Activated CD4-positive, alpha-beta T cell treated with anti-CD3 and anti-CD28 coated beads, Interleukin-2, amount 50 U/mL, for 1 hour (primary cell): ENCODE measurements at regions not wholly inside any gene's neighbourhood (a gene's known extent, or its start where the extent isn't known, plus 50 kb on each side); places are given as distances from the start of the nearest gene placed in this dataset.
"Not testable (repeated sequence)": the region's sequence is repeated elsewhere in the genome, so short reads cannot be mapped to it uniquely, and the experiment has no call there.

Source experiments
- DNase-seq: peaks from one replicate; pipeline ENCODE4 v3.0.0-alpha.2; 2020

DNA sequence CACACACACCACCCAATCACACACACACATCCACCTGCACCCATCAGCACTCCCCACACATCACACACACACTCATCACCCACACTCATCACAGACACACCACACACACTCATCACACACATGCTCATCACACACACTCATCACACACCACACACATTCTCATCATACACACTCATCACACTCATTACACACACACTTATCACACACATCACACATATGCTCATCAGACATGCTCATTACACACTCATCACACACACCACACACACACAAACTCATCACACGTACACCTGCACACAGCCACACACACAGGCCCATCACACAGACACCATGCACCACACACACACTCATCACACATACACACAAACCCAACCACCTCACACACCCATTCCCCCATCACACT is 107.5 kb upstream of the C14orf180 start:
- no peak for DNase-seq

DNA sequence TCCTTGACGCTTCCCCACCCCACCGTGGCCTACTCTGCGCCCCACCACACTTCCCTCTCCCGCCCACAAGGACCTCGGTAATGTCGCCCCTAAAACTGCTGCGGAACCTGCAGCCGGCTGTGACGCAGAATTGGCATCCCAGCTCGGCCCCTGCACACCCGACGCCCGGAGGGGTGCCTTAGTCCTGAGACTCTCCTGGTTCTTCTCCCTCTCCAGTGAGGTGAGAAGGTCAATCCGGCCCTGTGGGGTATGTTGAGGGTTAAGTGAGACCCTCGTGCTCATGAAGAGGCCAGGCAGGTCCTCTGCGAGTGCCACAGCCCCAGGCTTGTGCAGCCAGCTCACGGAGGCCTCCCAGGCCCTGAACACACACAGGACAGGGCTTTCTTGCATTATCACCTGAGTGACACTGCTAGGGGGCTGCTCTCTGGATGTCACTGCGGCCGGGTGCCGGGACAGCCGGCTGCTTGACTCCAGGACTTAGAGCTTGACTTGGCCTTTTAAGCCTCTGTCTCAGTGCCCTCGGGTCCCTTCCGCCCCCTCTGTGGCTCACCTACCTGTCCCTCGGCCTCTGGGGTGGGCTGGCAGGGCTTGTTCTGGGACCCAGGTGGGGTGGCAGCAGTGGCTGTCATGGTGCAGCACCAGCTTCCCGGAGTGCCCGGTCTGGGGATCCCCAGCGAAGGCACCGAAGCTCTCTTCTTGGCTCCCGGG is 106.9 kb upstream of the C14orf180 start:
- DNase-seq: no peak

DNA sequence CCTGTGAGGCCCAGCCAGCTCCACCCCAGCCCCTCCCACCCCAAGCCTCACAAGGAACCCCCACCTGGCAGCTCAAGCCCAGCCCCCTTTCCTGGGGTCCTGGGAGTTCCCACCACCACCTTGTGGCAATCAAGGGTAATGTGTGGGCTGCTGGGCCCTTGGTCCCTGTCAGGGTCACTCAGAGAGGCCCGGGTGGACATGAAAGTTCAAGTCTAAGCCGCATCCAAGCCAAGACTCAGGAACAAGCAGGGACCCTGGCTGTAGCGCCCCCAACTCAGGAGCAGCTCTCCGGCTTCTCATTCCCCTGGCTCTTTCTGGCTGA is 106.4 kb upstream of the C14orf180 start:
- no peak for DNase-seq

DNA sequence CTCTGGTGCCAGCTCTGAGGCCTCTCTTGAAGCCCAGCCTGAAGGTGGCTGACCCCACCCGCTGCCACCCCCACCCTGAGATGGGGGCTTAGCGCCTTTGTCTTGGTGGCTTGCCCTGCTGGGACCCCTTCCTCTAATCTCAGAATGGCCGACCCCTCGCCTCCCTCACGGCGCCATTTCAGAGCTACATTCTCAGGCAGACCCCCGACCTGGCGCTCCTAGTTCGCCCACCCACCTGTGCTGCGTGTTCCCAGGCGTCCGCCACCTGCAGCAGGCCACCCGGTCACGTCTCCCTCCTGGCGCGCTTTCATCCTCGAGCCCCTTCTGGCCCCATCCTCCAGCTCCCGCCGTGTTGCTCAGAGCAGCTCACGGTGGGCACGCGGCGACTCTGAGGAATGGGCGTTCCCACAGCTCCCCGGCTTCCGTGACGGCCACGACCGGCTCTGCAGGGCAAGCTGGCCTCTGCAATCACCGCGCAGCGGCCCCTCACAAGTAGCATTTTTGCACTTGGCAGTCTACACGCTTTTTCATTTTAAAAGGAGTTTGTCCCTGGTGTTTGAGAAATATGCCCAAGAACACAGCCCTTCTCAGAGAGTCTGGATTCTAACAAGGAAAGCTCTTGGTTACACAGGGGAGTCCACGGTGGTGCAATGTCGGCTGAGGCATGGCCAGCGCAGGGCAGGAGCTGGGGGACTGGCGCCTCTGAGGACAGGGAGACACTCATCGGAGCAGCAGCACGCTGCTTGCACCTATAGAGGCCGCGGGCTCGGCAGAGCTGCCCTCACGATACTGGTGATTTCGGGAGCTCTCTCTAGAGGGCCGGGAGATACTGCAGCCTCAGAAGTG is 105.7 kb upstream of the C14orf180 start:
- no peak for DNase-seq

DNA sequence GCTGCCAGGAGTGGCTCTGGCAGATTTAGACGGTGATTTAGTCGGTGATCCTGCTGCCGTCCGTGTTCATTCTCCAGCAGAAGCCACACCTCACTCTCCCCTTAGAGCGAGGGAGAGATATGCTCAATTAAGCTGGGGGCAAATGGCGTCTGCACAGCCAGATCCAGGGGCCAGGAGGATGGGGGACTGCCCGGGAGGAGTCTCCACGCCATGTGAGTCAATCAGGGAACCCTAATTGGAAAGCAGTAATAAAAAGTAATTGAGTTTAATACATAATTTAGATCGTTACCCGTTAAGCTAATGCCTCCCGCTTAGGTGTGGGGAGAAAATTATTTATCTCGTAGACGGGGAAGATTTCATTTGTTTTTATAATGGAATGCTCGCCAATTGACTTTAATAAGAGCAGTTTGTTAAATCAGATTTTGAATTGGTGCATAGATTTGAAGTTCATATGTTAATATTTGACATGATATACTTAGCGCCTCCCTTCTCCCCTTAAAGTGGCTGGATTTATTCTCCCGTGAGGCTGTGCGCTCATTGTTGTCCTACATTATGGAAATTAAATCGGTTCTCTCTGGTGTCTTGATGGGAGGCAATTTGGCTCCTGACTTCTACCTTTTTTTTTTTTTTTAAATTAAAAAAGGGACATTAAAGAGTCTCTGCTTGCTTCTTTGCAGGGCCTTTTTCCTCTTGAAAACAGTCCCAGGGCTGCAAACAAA is 104.9 kb upstream of the C14orf180 start:
- no peak for DNase-seq

DNA sequence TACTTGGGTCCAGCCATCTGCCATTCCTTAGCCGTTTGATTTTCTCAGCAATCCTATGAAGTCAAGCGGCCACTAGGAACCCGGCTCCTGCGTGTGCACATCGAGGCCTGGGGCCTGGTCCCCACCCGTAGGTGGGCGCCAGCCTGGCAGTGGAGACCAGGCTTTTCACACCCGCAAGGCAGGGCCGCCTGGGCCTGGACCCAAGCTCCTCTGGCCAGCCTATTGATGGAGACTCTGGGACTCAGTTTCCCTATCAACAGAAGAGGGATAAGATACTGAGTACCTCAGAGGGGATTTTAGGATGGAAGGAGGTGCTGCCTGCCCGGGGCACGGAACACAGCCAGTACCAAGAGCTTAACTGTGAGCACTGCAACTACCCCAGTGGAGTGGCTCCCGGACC is 104.3 kb upstream of the C14orf180 start:
- no peak for DNase-seq

DNA sequence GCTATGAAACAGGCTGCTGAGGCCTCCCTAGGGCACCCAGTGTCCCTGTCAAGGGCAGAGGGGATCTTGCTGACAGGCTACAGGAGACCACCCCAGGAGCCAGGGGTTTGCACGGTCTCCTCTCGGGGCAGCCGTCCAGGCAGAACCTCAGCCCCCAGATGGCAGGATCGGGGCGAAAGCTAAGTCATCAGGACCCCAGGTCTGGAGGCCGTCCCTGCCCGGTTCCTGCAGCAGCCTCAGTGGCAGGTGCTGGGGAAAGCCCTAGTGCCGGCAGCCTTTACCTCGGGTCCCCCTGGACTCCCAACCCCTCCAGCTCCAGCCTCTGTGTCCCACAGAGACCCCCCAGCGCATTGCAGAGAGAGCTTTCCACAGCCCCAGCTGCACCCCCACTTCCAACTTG is 103.8 kb upstream of the C14orf180 start:
- no peak for DNase-seq

DNA sequence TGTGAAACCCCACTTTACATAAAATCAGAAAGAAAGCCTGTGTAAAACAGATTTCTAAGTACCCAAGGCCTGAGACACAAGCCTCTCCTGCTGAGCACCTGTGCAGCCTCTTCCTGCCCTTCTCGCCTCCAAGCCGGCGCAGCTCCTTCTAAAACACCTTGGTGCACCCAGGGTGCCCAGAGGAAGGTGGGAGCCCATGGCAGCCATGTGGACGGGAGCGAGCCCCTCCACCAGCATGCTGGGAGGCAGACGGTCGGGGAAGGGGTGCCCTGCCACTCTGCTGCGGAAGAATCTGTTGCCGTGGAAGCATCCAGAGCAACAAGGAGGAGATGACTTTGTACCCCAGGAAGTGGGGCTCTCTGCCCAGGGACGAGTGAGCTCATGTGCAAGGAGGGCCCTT is 103.1 kb upstream of the C14orf180 start:
- DNase-seq: no peak

DNA sequence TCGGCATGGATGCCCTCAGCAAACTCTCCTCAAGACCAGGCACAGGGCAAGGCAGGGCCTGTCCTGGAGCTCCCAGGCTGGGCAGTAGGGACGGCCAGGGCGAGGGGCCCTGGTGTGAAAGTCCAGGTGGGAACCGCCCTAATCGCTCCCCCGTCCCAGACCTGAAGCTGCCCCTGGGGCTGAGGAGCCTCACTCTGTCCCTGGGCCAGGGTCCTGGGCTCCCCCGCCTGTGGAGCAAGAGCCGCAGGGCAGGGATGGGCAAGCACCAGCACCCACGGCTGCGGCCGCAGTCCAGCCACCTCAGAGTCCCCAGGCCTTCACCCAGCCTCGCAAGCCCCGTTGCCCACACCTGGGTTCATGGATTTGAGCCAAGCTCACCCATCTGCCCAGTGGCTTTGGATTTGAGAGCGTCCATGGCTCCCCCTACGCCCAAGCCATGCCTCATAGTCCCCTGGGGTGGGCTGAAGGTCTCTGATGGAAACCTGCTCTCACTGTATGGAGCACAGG is 102.4 kb upstream of the C14orf180 start:
- no peak for DNase-seq

DNA sequence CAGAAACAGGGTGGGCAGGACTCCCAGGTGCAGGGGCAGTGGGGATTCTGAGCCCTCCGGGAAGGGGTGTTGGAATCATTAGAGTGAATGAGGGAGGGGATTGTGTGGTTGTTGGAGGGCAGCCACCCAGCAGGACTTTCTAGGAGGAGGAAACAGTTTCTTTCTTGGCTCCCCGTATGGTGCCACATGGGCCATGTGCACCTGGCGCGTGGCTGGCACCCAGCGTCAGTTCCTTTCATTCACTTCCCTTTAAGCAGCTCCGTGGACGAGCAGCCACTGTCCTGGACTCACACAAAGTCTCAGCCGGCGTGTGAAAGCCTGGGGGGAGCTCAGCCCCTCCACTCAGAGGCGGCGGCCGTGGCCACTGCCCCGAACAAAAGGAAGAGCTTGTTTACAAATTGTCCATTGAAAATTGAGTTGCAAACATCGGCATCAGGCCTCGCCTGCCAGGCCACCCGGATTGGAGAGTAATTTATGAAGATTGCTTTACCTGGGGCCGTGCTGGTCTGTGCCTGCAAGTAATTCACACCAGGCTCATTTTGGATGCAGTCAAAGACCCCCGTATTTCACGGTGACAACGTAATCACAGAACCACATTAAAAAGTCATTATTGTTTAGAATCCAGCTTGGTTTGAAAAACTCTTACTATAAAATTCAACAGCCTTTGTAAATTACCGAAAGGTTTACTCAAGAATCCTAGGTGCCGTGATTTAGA is 101.7 kb upstream of the C14orf180 start:
- DNase-seq: no peak

DNA sequence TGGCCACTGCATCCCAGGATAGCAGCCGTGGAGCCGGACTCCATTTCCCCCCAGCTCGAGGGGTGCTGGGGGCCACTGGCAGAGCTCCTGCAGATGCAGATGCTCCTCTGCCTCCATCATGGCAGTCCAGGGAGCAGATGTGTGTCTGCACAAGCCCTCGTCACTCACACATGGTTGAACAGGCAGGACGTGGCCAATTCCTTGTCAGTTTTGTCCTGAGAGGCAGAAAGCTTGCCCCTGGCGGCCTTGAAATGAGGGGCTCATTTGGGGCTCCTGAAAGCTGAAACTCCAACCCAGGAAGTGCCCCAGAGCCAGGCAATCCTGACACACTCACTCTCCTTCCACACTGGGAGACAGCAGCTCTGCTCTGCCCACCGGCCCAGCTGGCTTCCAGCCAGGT is 100.9 kb upstream of the C14orf180 start:
- no peak for DNase-seq

DNA sequence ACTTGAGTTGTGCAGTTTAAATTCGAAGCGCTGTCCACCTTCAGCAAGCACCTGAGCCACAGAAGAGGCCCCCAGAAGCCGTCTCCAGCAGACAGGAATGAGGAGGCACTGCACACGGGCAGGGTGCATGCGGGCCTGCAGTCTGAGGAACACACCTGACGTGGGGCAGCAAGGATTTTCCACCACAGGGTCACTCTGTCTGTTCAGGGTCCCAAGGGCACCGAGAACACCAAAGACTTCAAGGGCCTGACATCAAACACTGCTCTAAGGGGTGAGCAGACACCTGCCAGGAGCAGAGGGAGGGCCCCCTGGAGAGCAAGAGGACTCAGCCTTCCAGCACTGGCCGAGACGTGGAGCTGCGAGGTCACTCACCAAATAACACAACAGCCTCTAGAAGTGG is 99.7 kb upstream of the C14orf180 start:
- no peak for DNase-seq

DNA sequence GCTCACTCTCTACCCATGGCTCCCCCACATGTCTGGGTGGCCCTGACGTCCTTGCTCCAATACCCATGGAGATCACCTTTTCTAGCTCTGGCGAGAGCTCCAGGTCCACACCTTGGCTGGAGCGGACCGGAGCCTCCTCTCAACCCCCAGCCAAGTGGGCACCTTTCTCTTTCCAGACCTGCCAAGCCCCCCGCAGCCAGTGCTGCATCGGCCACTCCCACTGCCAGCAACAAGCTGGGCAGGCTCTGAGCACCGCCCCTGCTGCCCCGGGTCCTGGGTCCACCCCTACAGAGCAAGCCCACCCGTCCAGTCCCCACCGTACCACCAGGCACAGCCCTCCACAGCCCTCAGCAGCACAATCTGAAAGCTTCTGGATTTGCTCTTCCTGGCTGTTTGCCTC is 98.2 kb upstream of the C14orf180 start:
- DNase-seq: no peak

DNA sequence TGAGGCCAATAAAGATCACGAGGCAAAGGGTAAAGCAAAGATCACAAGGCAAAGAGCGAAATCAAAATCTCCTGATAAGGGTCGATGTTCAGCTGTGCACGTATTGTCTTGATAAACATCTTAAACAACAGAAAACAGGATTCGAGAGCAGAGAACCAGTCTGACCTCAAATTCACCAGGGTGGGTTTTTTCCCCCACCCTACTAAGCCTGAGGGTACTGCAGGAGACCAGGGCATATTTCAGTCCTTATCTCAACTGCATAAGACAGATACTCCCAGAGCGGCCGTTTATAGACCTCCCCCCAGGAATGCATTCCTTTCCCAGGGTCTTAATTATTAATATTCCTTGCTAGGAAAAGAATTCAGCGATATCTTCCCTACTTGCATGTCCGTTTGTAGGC is 97.5 kb upstream of the C14orf180 start:
- not testable (repeated sequence) for DNase-seq

DNA sequence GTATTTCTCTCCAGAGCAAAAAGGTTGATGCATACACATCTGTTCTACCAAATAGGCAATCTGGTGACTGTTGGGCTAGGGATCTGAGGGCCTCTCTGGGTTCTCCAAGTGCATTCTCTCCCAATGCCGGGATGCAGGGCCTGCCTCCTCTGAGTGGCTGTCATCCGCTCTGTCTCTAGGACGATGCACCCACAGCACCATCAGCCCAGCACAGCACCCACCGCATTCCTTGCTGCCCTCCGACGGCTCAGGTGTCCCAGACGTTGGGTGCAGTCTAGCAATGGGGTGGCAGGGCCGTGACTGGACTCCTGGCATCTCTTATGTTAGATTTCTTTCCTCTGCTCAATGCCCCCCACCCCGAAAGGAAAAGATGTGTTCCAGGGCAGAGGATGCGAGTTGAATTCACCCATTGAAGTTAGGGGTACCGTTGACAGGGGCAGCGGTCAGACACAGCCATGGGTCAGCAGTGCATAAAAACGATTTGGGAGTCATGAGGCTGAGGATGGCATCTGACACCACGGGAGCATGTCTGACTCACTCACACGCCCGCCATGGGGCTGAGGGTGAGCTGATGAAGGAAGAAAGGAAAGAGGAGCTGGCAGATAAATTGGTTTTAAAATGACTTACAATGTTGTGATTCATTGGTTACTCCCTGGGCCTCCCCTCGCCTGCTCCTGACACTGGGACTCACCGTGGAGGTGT is 93.2 kb upstream of the C14orf180 start:
- DNase-seq: no peak

DNA sequence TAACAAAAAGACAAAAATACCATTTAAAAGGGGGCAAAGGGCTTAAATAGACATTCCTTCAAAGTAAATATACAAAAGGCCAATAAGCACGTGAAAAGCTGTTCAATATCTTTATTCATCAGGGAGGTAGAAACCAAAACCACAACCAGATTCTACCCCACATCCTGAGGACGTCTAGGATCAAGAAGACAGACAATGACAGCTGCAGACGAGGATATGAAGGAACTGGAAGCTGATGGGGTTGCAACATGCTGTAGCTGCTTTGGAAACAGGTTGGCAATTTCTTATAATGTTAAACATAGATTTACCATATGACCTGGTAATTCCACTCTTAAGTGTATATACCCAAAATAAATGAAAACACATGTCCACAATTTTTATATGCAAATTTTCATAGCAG is 85.1 kb upstream of the C14orf180 start:
- DNase-seq: no peak

DNA sequence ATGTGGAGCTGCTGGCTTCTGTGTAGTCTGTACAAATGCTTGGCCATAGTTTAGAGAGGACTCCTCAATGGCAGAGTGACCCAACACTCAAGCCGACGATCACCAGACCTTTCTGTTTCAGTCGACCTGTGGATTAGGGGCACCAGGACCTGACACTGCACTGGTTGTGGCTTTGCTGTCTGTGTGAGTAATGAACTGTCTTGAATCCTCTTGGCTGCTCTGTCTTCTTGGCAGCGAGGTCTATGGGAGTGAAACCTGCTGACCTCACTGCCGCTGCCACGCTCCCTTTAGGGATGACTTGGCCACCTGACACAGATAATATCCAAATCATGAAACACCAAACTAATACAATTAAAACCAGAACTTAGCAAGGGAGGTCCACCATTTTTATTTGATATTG is 83.5 kb upstream of the C14orf180 start:
- no peak for DNase-seq

DNA sequence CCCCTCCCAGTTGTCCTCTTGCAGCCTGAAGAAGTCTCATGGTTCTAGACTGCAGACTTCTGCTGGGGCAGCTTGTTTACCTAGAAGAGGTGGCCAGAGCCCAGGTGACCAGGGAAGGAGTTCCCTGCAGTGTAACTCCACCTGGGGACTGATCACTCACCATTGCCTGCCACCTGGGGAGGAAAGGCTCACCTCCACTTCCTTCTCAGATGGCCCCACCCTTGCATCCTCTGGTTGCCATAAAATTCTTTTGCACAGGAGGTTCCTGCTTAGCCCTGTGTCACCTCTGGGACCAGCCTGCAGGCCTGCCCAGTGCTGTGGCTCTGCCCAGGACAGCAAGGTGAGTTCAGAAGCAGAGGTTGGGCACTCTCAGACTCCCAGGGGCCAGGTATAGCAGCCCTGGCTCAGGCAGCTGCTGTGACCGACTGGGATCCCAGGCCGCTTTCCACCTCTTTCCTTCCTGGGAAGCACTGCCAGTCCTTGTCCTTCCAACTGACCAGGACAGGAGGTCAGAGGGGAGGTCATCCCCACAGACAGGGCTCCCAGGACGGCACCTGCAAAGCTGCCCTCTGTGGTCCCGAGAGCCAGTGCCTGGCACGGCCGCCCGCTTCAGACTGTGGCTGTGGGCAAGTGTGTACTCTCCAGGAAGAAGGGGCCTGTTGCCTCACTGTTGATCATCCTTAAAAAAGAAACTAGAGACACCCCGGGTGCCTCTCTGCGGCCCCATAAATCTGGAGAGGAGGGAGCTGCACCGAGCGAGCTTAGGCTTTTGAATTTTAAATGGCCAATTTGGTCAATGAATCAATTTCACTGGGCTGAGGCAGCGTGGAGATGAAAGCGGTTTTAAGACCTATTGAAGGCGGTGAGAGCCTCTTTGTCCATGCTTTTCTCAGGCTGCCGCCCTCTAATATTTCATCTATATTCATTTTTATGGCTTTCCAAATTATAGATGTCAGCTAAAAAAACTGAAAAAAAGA is 79.5 kb upstream of the C14orf180 start:
- DNase-seq: no peak

DNA sequence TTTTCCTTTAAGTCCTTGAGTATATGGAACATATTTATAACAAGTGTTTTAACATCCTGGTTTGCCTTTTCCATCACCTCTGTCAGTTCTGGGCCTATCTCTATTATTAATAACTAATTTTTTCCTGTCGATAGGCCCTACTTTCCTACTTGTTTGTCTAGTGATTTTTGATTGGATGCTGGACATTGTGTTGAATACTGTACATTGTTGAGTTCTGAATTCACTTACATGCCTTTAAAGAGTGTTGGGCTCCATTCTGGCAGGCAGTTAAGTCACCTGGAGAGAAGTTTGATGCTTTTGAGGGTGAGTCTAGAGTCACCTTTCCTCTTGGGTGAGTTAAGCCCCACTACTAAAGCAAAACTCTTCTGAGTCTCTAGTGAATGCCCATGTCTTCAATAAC is 77.5 kb upstream of the C14orf180 start:
- DNase-seq: no peak

DNA sequence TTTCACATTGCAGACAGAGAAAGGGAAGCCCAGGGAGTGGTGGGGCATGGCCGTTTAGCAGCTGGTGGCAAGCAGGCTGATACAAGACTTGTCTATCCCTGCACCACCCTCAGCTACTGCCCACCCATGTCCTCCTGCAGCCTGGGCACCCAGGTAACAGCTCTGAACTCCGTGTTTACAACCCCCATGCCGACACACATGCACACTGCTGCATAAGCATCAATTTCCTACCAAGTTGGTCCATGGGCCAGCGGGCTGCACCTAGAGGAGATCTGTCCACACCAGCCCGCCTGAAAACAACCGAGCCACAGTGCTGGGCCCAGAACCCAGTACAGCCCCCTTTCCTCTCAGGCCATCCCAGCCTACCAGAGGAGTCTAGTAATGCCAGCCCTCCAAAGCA is 75.9 kb upstream of the C14orf180 start:
- no peak for DNase-seq

DNA sequence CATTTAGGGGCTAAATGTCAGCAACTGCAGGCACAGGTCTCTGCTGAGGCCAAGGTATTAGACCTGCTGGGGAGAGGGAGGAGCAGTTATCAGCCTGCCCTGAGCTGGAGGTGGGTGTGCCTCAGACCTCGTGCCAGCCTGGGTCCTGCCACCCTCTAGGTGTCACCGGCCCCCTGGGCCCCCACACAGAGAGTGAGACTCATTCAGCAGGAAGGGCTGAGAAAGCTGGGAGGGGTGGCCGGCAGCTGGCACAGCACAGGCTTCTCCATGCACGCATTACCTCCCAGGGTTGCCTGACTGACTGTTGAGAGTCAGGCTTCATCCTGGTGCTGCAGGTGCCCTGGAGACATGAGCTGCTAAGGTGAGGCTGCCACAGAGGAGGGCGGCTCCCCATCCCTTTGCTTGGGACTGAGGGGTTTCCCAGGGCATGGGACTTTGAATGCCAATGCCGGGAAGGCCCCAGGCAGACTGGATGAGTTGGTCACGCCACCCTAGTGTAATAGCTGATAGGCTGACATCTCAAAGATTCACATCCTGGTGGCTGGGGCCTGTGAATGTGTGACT is 75.3 kb upstream of the C14orf180 start:
- DNase-seq: no peak
